ENCODE measurements at regions not wholly inside any gene's neighbourhood (a gene's known extent, or its start where the extent isn't known, plus 50 kb on each side); places are given as distances from the start of the nearest gene placed in this dataset.

GRCh38 chr9:102114557-102114956, 376.1 kb upstream of the GRIN3A start:
- no peaks in the 10 kb centered on the region for H3F3A ChIP-seq (ENCODE audit: low read depth)
- H3K27ac Mint-ChIP-seq: no peak overlapping the region
- TF ChIP-seq EZH2 (IDR thresholded peaks at IDR 0.05) (no peak), CTCF (IDR thresholded peaks at IDR 0.05) (no peak), EZH2phosphoT487 (IDR thresholded peaks at IDR 0.05) (no peak)
- DNase-seq (ENCODE audit: low spot score): no peak
- H3K27me3 ChIP-seq: no peaks in the 10 kb centered on the region
- H3K36me3 ChIP-seq: no peaks in the 10 kb centered on the region
- H2AFZ ChIP-seq (replicated peaks): no peak overlapping the region
- peaks cover 12% of the 10 kb centered on the region for H3K9me3 Mint-ChIP-seq
- no peaks in the 10 kb centered on the region for H3K27me3 Mint-ChIP-seq (ENCODE audit: insufficient read depth, low read depth)
- no peaks in the 10 kb centered on the region for H4K20me1 ChIP-seq (ENCODE audit: low read depth)
- H3K36me3 Mint-ChIP-seq: no peaks in the 10 kb centered on the region
- H3K4me3 ChIP-seq: no peak overlapping the region
- no peak overlapping the region for H3K27ac ChIP-seq
- no peak overlapping the region for H3K4me3 Mint-ChIP-seq
- H3K4me1 ChIP-seq: no peaks in the 10 kb centered on the region
- no peaks in the 10 kb centered on the region for H3K4me1 Mint-ChIP-seq
- H3K79me2 ChIP-seq (ENCODE audit: low read depth): no peaks in the 10 kb centered on the region
- H3K4me2 ChIP-seq: no peak overlapping the region
- no peak overlapping the region for H3K9ac ChIP-seq
- H3K9me3 ChIP-seq (ENCODE audit: low read depth): no peaks in the 10 kb centered on the region

- H3K4me1 ChIP-seq: no peaks in the 10 kb centered on the region
- no peak overlapping the region for H3K27ac ChIP-seq
- no peak overlapping the region for H2AFZ ChIP-seq (replicated peaks)
- H3K9me3 ChIP-seq (ENCODE audit: low read depth): no peaks in the 10 kb centered on the region
- TF ChIP-seq CTCF (IDR thresholded peaks at IDR 0.05): no peak
- no peaks in the 10 kb centered on the region for H3K79me2 ChIP-seq (ENCODE audit: low read depth)
- no peak overlapping the region for H3K4me3 ChIP-seq
- no peak for DNase-seq (ENCODE audit: low spot score)
- Mint-ChIP-seq H3K27ac (no peak overlapping the region), H3K9me3 (peaks cover 8% of the 10 kb centered on the region), H3K4me1 (no peaks in the 10 kb centered on the region), H3K36me3 (no peaks in the 10 kb centered on the region), H3K27me3 (ENCODE audit: insufficient read depth, low read depth) (no peaks in the 10 kb centered on the region), H3K4me3 (no peak overlapping the region)
- H3F3A ChIP-seq (ENCODE audit: low read depth): no peaks in the 10 kb centered on the region
- H3K9ac ChIP-seq: no peak overlapping the region
- no peak overlapping the region for H3K4me2 ChIP-seq
- no peaks in the 10 kb centered on the region for H3K27me3 ChIP-seq
- H4K20me1 ChIP-seq (ENCODE audit: low read depth): no peaks in the 10 kb centered on the region
- H3K36me3 ChIP-seq: no peaks in the 10 kb centered on the region
Observed at GRCh38 chr9:102113191-102113590, 374.7 kb upstream of the GRIN3A start.

DNA sequence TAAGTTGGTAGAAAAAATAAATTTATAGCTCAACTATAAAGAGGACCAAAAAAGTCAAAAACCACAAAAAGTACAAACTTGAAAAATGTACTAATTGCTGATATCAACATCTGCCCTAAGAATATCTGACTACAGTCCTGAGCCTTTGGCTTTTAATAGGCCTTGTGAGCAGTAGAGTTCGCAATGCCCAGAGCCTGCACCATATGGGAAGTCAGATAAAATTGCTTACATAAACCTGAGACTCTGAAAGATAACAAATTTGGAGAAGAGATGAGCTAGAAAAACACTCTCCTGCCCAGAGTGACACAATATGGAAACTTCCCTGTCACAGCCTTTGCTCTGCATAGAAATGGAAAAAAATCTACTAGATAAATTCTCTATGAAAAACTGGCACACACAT, 368.0 kb upstream of the GRIN3A start:
- no peaks in the 10 kb centered on the region for H3K79me2 ChIP-seq (ENCODE audit: low read depth)

More for the DNA sequence above, 368.0 kb upstream of the GRIN3A start:
- Mint-ChIP-seq H3K27me3 (ENCODE audit: insufficient read depth, low read depth) (no peaks in the 10 kb centered on the region), H3K9me3 (peaks cover 5% of the 10 kb centered on the region), H3K36me3 (no peaks in the 10 kb centered on the region), H3K4me3 (no peak overlapping the region), H3K27ac (no peak overlapping the region), H3K4me1 (no peaks in the 10 kb centered on the region)
- no peak for DNase-seq (ENCODE audit: low spot score)
- H3F3A ChIP-seq (ENCODE audit: low read depth): no peaks in the 10 kb centered on the region
- no peak overlapping the region for H2AFZ ChIP-seq (replicated peaks)
- no peaks in the 10 kb centered on the region for H3K27me3 ChIP-seq
- H3K4me2 ChIP-seq: no peak overlapping the region
- H3K36me3 ChIP-seq: no peaks in the 10 kb centered on the region
- no peak for TF ChIP-seq EZH2phosphoT487 (IDR thresholded peaks at IDR 0.05)
- no peak for TF ChIP-seq EZH2 (IDR thresholded peaks at IDR 0.05)
- no peak for TF ChIP-seq CTCF (IDR thresholded peaks at IDR 0.05)
- no peak overlapping the region for H3K9ac ChIP-seq
- H3K27ac ChIP-seq: no peak overlapping the region
- no peak overlapping the region for H3K4me3 ChIP-seq
- H4K20me1 ChIP-seq (ENCODE audit: low read depth): no peaks in the 10 kb centered on the region
- peaks cover 4% of the 10 kb centered on the region for H3K9me3 ChIP-seq (ENCODE audit: low read depth)
- no peaks in the 10 kb centered on the region for H3K4me1 ChIP-seq

Measured in neural progenitor cell (in vitro differentiated cells).